ELF-1 (cell line): ENCODE measurements at regions not wholly inside any gene's neighbourhood (a gene's known extent, or its start where the extent isn't known, plus 50 kb on each side); places are given as distances from the start of the nearest gene placed in this dataset.
A peak's percentile ranks its signal among the peaks of the same experiment; 100 is the strongest.

Experiments
- DNase-seq: peaks from one replicate; pipeline ENCODE4 v3.0.0-alpha.2; 2016; ENCODE audit warnings: low read depth, low spot score

- peak; percentile 44 for DNase-seq
These were observed 132.6 kb downstream of the WDR11 start for GRCh38 chr10:120983721-120984120.

GRCh38 chr10:120984221-120984620 lies 133.1 kb downstream of the WDR11 start:
- DNase-seq, result no peak

GRCh38 chr10:120987359-120987758 lies 136.2 kb downstream of the WDR11 start:
- DNase-seq, result no peak

- DNase-seq, result no peak
These were observed 137.6 kb downstream of the WDR11 start for GRCh38 chr10:120988751-120989150.

GRCh38 chr10:120989279-120989678 lies 138.1 kb downstream of the WDR11 start:
- no peak for DNase-seq

GRCh38 chr10:120989996-120990598 lies 138.9 kb downstream of the WDR11 start:
- DNase-seq, result no peak

- no peak for DNase-seq
These were observed 139.7 kb downstream of the WDR11 start for GRCh38 chr10:120990831-120991230.

GRCh38 chr10:120993089-120993488 lies 141.9 kb downstream of the WDR11 start:
- DNase-seq, result no peak

- no peak for DNase-seq
These were observed 144.6 kb downstream of the WDR11 start for GRCh38 chr10:120995768-120996167.

GRCh38 chr10:120996456-120997034 lies 145.4 kb downstream of the WDR11 start:
- DNase-seq, result no peak

GRCh38 chr10:120997313-120997712 lies 146.2 kb downstream of the WDR11 start:
- no peak for DNase-seq

GRCh38 chr10:120997756-120998155 lies 146.6 kb downstream of the WDR11 start:
- no peak for DNase-seq

GRCh38 chr10:120998251-120998650 lies 147.1 kb downstream of the WDR11 start:
- DNase-seq, result no peak

GRCh38 chr10:120998782-120999285 lies 147.7 kb downstream of the WDR11 start:
- no peak for DNase-seq

GRCh38 chr10:120999868-121000267 lies 148.7 kb downstream of the WDR11 start:
- no peak for DNase-seq

GRCh38 chr10:121002586-121003205 lies 151.5 kb downstream of the WDR11 start:
- DNase-seq, result no peak

GRCh38 chr10:121005948-121006587 lies 154.9 kb downstream of the WDR11 start:
- DNase-seq, result no peak

- peak; percentile 90 for DNase-seq
These were observed 156.1 kb downstream of the WDR11 start for GRCh38 chr10:121007264-121007663.

GRCh38 chr10:121015916-121016315 lies 164.8 kb downstream of the WDR11 start:
- DNase-seq, result no peak

GRCh38 chr10:121024905-121025584 lies 173.9 kb downstream of the WDR11 start:
- no peak for DNase-seq

- DNase-seq, result no peak
These were observed 174.6 kb downstream of the WDR11 start for GRCh38 chr10:121025731-121026130.

- no peak for DNase-seq
These were observed 176.2 kb downstream of the WDR11 start for GRCh38 chr10:121027371-121027770.
